Panc1 (cell line): ENCODE measurements at regions not wholly inside any gene's neighbourhood (a gene's known extent, or its start where the extent isn't known, plus 50 kb on each side); places are given as distances from the start of the nearest gene placed in this dataset.

Source experiments
- ATAC-seq: fragments of 200-7000 bp; cut with Tn5 transposase; 2 replicates; pipeline ENCODE4 v1.9.1; 2020; ENCODE audit warnings: mild to moderate bottlenecking, moderate library complexity
- BruUV-seq: library from RNA; stranded (reverse); fragments of 400-500 nt; replicated peaks from 2 replicates; lab custom pipeline; 2021; lab: Mats Ljungman, UMichigan
- CTCF ChIA-PET: fragments of 300-600 bp; sonication (Branson Sonifier 250); formaldehyde crosslinking; loops from one replicate; lab custom pipeline; 2022; ENCODE audit warnings: antibody characterized with exemption; lab: Charles Lee
- POLR2A ChIA-PET: fragments of 300-600 bp; sonication (Branson Sonifier 250); formaldehyde crosslinking; loops from one replicate; lab custom pipeline; 2022; ENCODE audit warnings: antibody characterized with exemption; lab: Charles Lee
- DNase-seq: peaks from one replicate; pipeline ENCODE4 v3.0.0-alpha.2; 2010; ENCODE audit warnings: low read depth, low spot score
- H3K27ac ChIP-seq: 2 replicates; pipeline ENCODE4 v1.5.1; 2011; ENCODE audit warnings: mild to moderate bottlenecking, low read length, inconsistent platforms
- H3K27me3 ChIP-seq: fragments of 200-500 bp; sonication (Bioruptor generic); 2 replicates; pipeline ENCODE4 v1.6.0; 2014; ENCODE audit warnings: low read length, inconsistent platforms; ENCODE audit not compliant: control insufficient read depth, insufficient read depth
- H3K36me3 ChIP-seq: fragments of 200-500 bp; sonication (Bioruptor generic); 2 replicates; pipeline ENCODE4 v1.5.1; 2014; ENCODE audit warnings: inconsistent platforms, mild to moderate bottlenecking, low read length, moderate library complexity; ENCODE audit not compliant: control insufficient read depth, insufficient read depth
- H3K4me1 ChIP-seq: 2 replicates; pipeline ENCODE4 v1.5.1; 2011; ENCODE audit warnings: inconsistent platforms, mild to moderate bottlenecking, low read length, moderate library complexity; ENCODE audit not compliant: control insufficient read depth, insufficient read depth
- H3K4me3 ChIP-seq, 2 experiments: 2 replicates each; pipeline ENCODE4 v1.5.1; 2011 to 2012; ENCODE audit warnings: low read depth in 2 of 2, low read length in 2 of 2, mild to moderate bottlenecking in 2 of 2, inconsistent platforms in 1 of 2, moderate library complexity in 1 of 2
- H3K9me3 ChIP-seq: fragments of 200-500 bp; sonication (Bioruptor generic); 2 replicates; pipeline ENCODE4 v1.5.1; 2014; ENCODE audit warnings: low read depth, mild to moderate bottlenecking, inconsistent platforms, low read length, moderate library complexity; ENCODE audit not compliant: control insufficient read depth, insufficient read depth
- CTCF ChIP-seq: fragments of 450-650 bp; IDR thresholded peaks from 2 replicates; pipeline ENCODE4 v1.5.1; 2017; ENCODE audit warnings: mild to moderate bottlenecking
- POLR2AphosphoS5 ChIP-seq: IDR thresholded peaks from 2 replicates; pipeline ENCODE4 v1.6.1; 2012; ENCODE audit warnings: mild to moderate bottlenecking, low read depth, low read length, moderate library complexity
- REST ChIP-seq, 2 experiments: IDR thresholded peaks; 2 replicates each; pipeline ENCODE4 v1.6.1; 2011 to 2012; ENCODE audit warnings: low read depth in 2 of 2, control low read depth in 1 of 2, low read length in 1 of 2, mild to moderate bottlenecking in 1 of 2, moderate library complexity in 1 of 2; ENCODE audit not compliant: insufficient read depth in 1 of 2
- SIN3A ChIP-seq: IDR thresholded peaks from 2 replicates; pipeline ENCODE4 v1.6.1; 2012; ENCODE audit warnings: low read depth, mild to moderate bottlenecking, low read length, moderate library complexity, borderline replicate concordance; ENCODE audit not compliant: insufficient read depth
- TCF7L2 ChIP-seq: IDR thresholded peaks from 2 replicates; pipeline ENCODE4 v1.6.1; 2011; ENCODE audit warnings: mild to moderate bottlenecking, low read depth, low read length, inconsistent platforms
- in situ Hi-C: cut with HindIII; loops from 2 replicates; pipeline ENCODE4 v1.10.0; 2016; ENCODE audit warnings: low sequenced_read_pairs, low pct_unique_long_range_greater_than_20kb
- intact Hi-C: fragments of 100-400 bp; cut with micrococcal nuclease; formaldehyde crosslinking; loops from one replicate; pipeline ENCODE4 v1.10.0; 2022; ENCODE audit not compliant: unreplicated experiment

- intact Hi-C loops = no loop called here
- CTCF ChIA-PET = no interaction called here
These were observed 331.3 kb downstream of the MN1 start for GRCh38 chr22:27470169-27470772.

GRCh38 chr22:27472975-27473374 is 328.6 kb downstream of the MN1 start:
- BruUV-seq = no TSS peak
- ATAC-seq (no peak), DNase-seq (no peak)
- peaks cover 8% of the 10 kb centered on the region; the same call in 1 of the 2 replicates for H3K4me1 ChIP-seq
- no peaks in the 10 kb centered on the region for H3K9me3 ChIP-seq
- CTCF ChIA-PET = no interaction called here
- in situ Hi-C loops (no loop called here), intact Hi-C loops (no loop called here)
- no peaks in the 10 kb centered on the region for H3K36me3 ChIP-seq
- no peak overlapping the region for H3K27ac ChIP-seq
- no peak overlapping the region for H3K4me3 ChIP-seq
- no peaks in the 10 kb centered on the region for H3K27me3 ChIP-seq
- POLR2A ChIA-PET = no interaction called here
- TF ChIP-seq TCF7L2 (no peak), SIN3A (no peak), REST (IDR thresholded peaks at IDR 0.05; ENCODE audit: insufficient read depth in 1 of 2, low read depth in 2 of 2, low read length in 1 of 2) (no peak), POLR2AphosphoS5 (no peak), CTCF (no peak)

More at GRCh38 chr22:27470169-27470772, 331.3 kb downstream of the MN1 start:
- no peak for DNase-seq
- Histone ChIP-seq H3K27ac (no peak overlapping the region), H3K36me3 (no peaks in the 10 kb centered on the region), H3K4me1 (peaks cover 7% of the 10 kb centered on the region; the same call in 1 of the 2 replicates), H3K9me3 (no peaks in the 10 kb centered on the region), H3K4me3 (no peak overlapping the region), H3K27me3 (no peaks in the 10 kb centered on the region)
- ATAC-seq = no peak
- in situ Hi-C loops = no loop called here
- POLR2A ChIA-PET = no interaction called here
- no TSS peak for BruUV-seq
- TF ChIP-seq POLR2AphosphoS5 (no peak), TCF7L2 (no peak), CTCF (no peak), REST (IDR thresholded peaks at IDR 0.05; ENCODE audit: insufficient read depth in 1 of 2, low read depth in 2 of 2, low read length in 1 of 2) (no peak), SIN3A (no peak)
